T-helper 17 cell (primary cell): ENCODE measurements at regions not wholly inside any gene's neighbourhood (a gene's known extent, or its start where the extent isn't known, plus 50 kb on each side); places are given as distances from the start of the nearest gene placed in this dataset.

Experiments
- ATAC-seq: fragments of 150-1000 bp; cut with Tn5 transposase; 2 replicates; pipeline ENCODE4 v1.10.0; 2021; ENCODE audit warnings: mild to moderate bottlenecking, moderate library complexity
- DNase-seq, 3 donors: peaks; one replicate each; pipeline versions ENCODE4 v3.0.0 to v3.0.0-alpha.2; 2020 to 2021
- H3K9me3 ChIP-seq: one replicate; pipeline ENCODE4 v1.7.0; 2013; ENCODE audit warnings: low read length, mild to moderate bottlenecking; ENCODE audit not compliant: control insufficient read depth, poor library complexity, severe bottlenecking
- H3K27ac Mint-ChIP-seq: one replicate; pipeline ENCODE4 v1.8.0; 2022; ENCODE audit warnings: mild to moderate bottlenecking, moderate library complexity, mixed read lengths
- H3K27me3 Mint-ChIP-seq: one replicate; pipeline ENCODE4 v1.8.0; 2022; ENCODE audit warnings: mixed read lengths
- H3K36me3 Mint-ChIP-seq: one replicate; pipeline ENCODE4 v1.8.0; 2022; ENCODE audit warnings: low read depth, mixed read lengths
- H3K4me1 Mint-ChIP-seq: one replicate; pipeline ENCODE4 v1.8.0; 2022; ENCODE audit warnings: mild to moderate bottlenecking, mixed read lengths
- H3K4me3 Mint-ChIP-seq: one replicate; pipeline ENCODE4 v1.8.0; 2022; ENCODE audit warnings: mild to moderate bottlenecking, moderate library complexity, mixed read lengths

GRCh38 chr5:57950616-57951228 is 468.1 kb upstream of the ACTBL2 start:
- Mint-ChIP-seq H3K36me3 (no peaks in the 10 kb centered on the region), H3K4me3 (no peak overlapping the region), H3K27me3 (peaks cover 25% of the 10 kb centered on the region), H3K27ac (no peak overlapping the region), H3K4me1 (no peaks in the 10 kb centered on the region)
- ATAC-seq (no peak), DNase-seq (no peak)
- no peaks in the 10 kb centered on the region for H3K9me3 ChIP-seq

GRCh38 chr5:57948091-57948490 is 465.5 kb upstream of the ACTBL2 start:
- no peaks in the 10 kb centered on the region for H3K9me3 ChIP-seq
- ATAC-seq (no peak), DNase-seq (no peak)
- Mint-ChIP-seq H3K36me3 (no peaks in the 10 kb centered on the region), H3K27me3 (peaks cover 21% of the 10 kb centered on the region), H3K4me3 (no peak overlapping the region), H3K27ac (no peak overlapping the region), H3K4me1 (no peaks in the 10 kb centered on the region)

DNA sequence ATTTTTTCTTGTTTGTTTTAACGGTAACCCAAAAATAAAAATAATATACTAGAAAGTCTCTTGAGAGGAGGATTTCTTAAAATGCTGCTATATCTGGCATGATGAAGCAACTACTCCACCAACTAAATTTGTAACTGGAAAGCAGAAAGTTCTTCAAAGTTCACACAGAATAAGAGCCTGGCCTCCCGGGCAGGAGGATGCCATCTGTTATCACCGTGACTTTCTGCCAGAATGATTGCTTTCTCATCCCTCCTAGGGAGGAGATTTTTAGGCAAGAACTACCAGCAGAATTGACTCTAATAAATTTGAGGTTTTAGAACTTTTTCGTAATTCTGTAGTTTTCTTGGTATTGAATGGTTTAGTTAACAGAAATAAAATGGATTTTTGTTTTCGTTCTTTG is 464.6 kb upstream of the ACTBL2 start:
- Mint-ChIP-seq H3K27me3 (peaks cover 21% of the 10 kb centered on the region), H3K36me3 (no peaks in the 10 kb centered on the region), H3K4me1 (no peaks in the 10 kb centered on the region), H3K4me3 (no peak overlapping the region), H3K27ac (no peak overlapping the region)
- DNase-seq: no peak
- H3K9me3 ChIP-seq: no peaks in the 10 kb centered on the region
- ATAC-seq: no peak

- no peak overlapping the region for H3K27ac Mint-ChIP-seq
- H3K4me1 Mint-ChIP-seq: no peaks in the 10 kb centered on the region
- no peak overlapping the region for H3K4me3 Mint-ChIP-seq
- H3K9me3 ChIP-seq: no peaks in the 10 kb centered on the region
- no peak for DNase-seq
- ATAC-seq: no peak
- no peaks in the 10 kb centered on the region for H3K36me3 Mint-ChIP-seq
- no peaks in the 10 kb centered on the region for H3K27me3 Mint-ChIP-seq
Measured at GRCh38 chr5:57940879-57941278, 458.3 kb upstream of the ACTBL2 start.

- H3K4me3 Mint-ChIP-seq: no peak overlapping the region
Measured at GRCh38 chr5:57940236-57940635, 457.6 kb upstream of the ACTBL2 start.

GRCh38 chr5:57939771-57940170 is 457.2 kb upstream of the ACTBL2 start:
- no peak for DNase-seq
- H3K9me3 ChIP-seq: no peaks in the 10 kb centered on the region
- H3K36me3 Mint-ChIP-seq: no peaks in the 10 kb centered on the region
- no peak overlapping the region for H3K4me3 Mint-ChIP-seq
- ATAC-seq: no peak
- no peaks in the 10 kb centered on the region for H3K27me3 Mint-ChIP-seq
- no peaks in the 10 kb centered on the region for H3K4me1 Mint-ChIP-seq
- no peak overlapping the region for H3K27ac Mint-ChIP-seq

More at GRCh38 chr5:57940236-57940635, 457.6 kb upstream of the ACTBL2 start:
- Mint-ChIP-seq H3K4me1 (no peaks in the 10 kb centered on the region), H3K27me3 (no peaks in the 10 kb centered on the region), H3K27ac (no peak overlapping the region), H3K36me3 (no peaks in the 10 kb centered on the region)
- ATAC-seq: no peak
- no peak for DNase-seq
- no peaks in the 10 kb centered on the region for H3K9me3 ChIP-seq

GRCh38 chr5:57939335-57939734 is 456.7 kb upstream of the ACTBL2 start:
- H3K4me1 Mint-ChIP-seq: no peaks in the 10 kb centered on the region
- no peak overlapping the region for H3K27ac Mint-ChIP-seq
- H3K9me3 ChIP-seq: no peaks in the 10 kb centered on the region
- H3K4me3 Mint-ChIP-seq: no peak overlapping the region
- no peaks in the 10 kb centered on the region for H3K36me3 Mint-ChIP-seq
- no peaks in the 10 kb centered on the region for H3K27me3 Mint-ChIP-seq
- DNase-seq (no peak), ATAC-seq (no peak)

DNA sequence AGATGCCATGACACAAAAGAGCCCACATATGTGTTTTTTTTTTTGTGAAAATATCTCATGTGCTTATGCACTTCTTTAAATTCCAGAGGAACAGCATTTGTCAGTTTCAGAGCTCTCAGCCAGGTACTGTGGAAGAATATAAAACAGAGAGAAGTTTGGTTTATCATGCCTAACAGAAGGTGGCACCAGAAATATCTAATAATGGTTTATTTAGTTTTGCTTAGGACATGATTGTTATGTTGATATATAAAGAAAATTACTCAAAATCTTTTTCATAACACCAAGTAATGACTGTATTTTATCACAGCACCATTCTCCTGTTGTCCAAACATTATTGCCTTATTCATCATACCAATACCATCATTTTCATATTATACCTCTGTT is 455.6 kb upstream of the ACTBL2 start:
- H3K4me3 Mint-ChIP-seq: no peak overlapping the region
- no peaks in the 10 kb centered on the region for H3K9me3 ChIP-seq
- H3K36me3 Mint-ChIP-seq: no peaks in the 10 kb centered on the region
- no peak overlapping the region for H3K27ac Mint-ChIP-seq
- no peak for ATAC-seq
- no peaks in the 10 kb centered on the region for H3K4me1 Mint-ChIP-seq
- H3K27me3 Mint-ChIP-seq: no peaks in the 10 kb centered on the region
- DNase-seq: no peak

DNA sequence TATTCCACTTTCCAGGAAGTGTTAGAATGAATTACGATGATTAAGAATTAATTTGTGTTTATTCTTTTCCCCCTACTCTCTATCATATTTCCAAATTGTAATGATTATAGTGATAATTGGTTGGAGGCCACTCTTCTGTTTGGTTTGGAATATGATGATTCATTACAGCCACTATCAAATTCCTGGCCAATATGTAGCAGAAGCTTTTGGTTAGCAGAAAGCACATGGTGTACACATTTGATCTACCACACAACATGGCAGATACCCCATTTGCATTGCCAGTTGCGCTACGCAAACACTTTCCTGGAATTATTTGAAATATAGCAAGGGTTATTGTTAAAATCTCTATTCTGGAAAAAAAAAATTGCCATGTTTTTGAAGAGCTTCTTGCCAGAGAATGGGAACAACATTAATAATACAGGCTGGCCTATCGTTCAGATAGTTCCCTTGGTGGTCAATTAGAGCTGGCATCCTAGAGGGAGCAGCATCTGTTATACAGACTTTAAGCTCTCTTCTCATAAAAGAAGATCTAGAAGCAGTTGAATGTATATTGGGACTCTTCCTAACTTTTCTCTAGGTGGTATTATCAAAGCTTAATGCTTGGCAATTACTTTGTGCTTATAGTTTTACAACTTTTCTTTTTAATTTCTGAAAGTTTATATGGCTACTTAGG is 455.0 kb upstream of the ACTBL2 start:
- H3K4me3 Mint-ChIP-seq: no peak overlapping the region
- no peaks in the 10 kb centered on the region for H3K9me3 ChIP-seq
- no peak overlapping the region for H3K27ac Mint-ChIP-seq
- H3K4me1 Mint-ChIP-seq: no peaks in the 10 kb centered on the region
- DNase-seq (no peak), ATAC-seq (no peak)
- no peaks in the 10 kb centered on the region for H3K27me3 Mint-ChIP-seq
- H3K36me3 Mint-ChIP-seq: no peaks in the 10 kb centered on the region

DNA sequence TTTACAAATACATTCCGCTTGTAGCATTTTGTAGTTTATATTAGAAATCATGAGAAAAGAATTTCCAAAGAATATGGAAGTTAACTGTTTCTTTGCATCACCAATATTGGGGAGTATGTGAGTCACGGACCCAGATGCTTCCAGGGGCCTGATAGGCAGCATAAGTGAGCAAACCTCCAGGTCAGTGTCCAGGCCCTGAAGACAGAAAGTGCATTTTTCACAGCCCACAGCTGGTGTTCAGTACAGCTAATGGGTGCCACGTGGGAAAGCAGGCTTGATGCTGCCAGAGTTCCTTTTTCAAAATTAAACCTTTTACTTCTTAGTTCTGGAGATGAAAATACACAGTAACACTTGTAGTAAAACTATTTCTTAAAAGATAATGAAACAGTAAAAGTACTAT is 454.4 kb upstream of the ACTBL2 start:
- H3K4me3 Mint-ChIP-seq: no peak overlapping the region
- no peaks in the 10 kb centered on the region for H3K36me3 Mint-ChIP-seq
- no peak overlapping the region for H3K27ac Mint-ChIP-seq
- no peaks in the 10 kb centered on the region for H3K27me3 Mint-ChIP-seq
- ATAC-seq: no peak
- no peaks in the 10 kb centered on the region for H3K4me1 Mint-ChIP-seq
- no peak for DNase-seq
- no peaks in the 10 kb centered on the region for H3K9me3 ChIP-seq

- ATAC-seq (no peak), DNase-seq (no peak)
- no peaks in the 10 kb centered on the region for H3K4me1 Mint-ChIP-seq
- no peak overlapping the region for H3K27ac Mint-ChIP-seq
- H3K4me3 Mint-ChIP-seq: no peak overlapping the region
- no peaks in the 10 kb centered on the region for H3K9me3 ChIP-seq
- no peaks in the 10 kb centered on the region for H3K36me3 Mint-ChIP-seq
- H3K27me3 Mint-ChIP-seq: no peaks in the 10 kb centered on the region
Measured at GRCh38 chr5:57932761-57933160, 450.1 kb upstream of the ACTBL2 start.

DNA sequence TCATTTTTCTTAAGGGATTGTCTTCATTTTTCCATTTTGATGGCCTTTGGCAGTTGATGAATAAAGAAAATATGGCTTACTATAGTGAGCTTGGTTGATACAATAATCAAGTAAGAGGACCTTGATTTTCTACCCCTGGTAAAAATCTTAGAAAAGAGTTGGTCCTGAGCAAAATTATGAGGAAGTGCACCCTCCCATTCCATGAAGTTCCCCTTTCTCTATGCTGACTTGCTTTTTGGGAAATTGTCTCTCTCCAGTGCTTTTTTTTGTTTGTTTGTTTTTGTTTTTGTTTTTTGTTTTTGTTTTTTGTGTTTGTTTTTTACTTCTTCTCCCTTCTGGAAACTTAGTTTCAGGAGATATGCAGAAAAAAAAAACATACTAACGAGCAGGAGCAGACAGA is 449.2 kb upstream of the ACTBL2 start:
- Mint-ChIP-seq H3K27me3 (no peaks in the 10 kb centered on the region), H3K36me3 (no peaks in the 10 kb centered on the region), H3K4me1 (no peaks in the 10 kb centered on the region), H3K4me3 (no peak overlapping the region), H3K27ac (no peak overlapping the region)
- no peak for ATAC-seq
- DNase-seq: no peak
- no peaks in the 10 kb centered on the region for H3K9me3 ChIP-seq

DNA sequence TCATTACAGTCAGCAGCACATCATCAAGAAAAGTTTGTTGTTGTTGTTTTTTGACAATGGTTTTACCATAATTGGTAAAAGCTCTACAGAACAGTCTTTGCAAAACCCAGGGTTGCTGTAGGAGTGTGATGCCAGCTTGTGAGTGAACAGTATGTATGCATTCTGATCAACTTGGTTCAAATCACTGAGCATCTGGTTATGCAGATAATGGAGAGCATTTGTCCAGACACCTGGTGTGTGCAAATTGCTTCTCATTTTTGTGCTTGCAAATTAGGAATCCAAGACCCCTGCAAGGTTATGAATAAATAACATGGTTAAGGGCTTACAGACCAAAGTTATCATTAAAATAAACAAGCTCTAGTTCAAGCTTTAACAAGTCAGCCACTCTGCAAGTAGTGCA is 448.7 kb upstream of the ACTBL2 start:
- H3K4me1 Mint-ChIP-seq: no peaks in the 10 kb centered on the region
- no peaks in the 10 kb centered on the region for H3K27me3 Mint-ChIP-seq
- ATAC-seq: no peak
- H3K27ac Mint-ChIP-seq: no peak overlapping the region
- H3K9me3 ChIP-seq: no peaks in the 10 kb centered on the region
- H3K36me3 Mint-ChIP-seq: no peaks in the 10 kb centered on the region
- no peak for DNase-seq
- no peak overlapping the region for H3K4me3 Mint-ChIP-seq

DNA sequence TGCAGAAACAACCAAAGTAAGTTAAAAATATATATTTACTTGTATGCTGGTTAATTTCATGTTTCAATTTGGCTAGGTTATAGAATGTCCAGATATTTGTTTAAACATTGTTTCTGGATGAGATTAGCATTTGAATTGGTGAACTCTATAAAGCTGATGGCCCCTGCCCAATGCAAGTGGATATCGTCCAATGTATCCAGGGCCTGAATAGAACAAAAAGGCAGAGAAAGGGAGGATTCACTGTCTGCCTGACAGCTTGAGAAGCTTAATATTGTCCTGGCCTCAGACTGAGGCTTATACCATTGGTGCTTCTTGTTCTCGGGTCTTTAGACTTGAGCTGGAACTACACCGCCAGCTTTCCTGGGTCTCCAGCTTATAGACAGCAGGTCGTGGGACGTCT is 446.7 kb upstream of the ACTBL2 start:
- ATAC-seq: no peak

More for the DNA sequence above, 446.7 kb upstream of the ACTBL2 start:
- Mint-ChIP-seq H3K27me3 (no peaks in the 10 kb centered on the region), H3K4me1 (no peaks in the 10 kb centered on the region), H3K36me3 (no peaks in the 10 kb centered on the region), H3K27ac (no peak overlapping the region), H3K4me3 (no peak overlapping the region)
- no peaks in the 10 kb centered on the region for H3K9me3 ChIP-seq
- no peak for DNase-seq
